ENCODE measurements at regions not wholly inside any gene's neighbourhood (a gene's known extent, or its start where the extent isn't known, plus 50 kb on each side); places are given as distances from the start of the nearest gene placed in this dataset.

- TF ChIP-seq CTCF (IDR thresholded peaks at IDR 0.05) (no peak), POLR2A (IDR thresholded peaks at IDR 0.05) (no peak)
- Histone ChIP-seq H3K27ac (no peak overlapping the region), H3K4me3 (no peak overlapping the region), H3K27me3 (no peaks in the 10 kb centered on the region), H3K9me3 (no peaks in the 10 kb centered on the region), H3K4me1 (no peaks in the 10 kb centered on the region), H3K36me3 (no peaks in the 10 kb centered on the region)
- intact Hi-C loops (cut with DNase I), result no loop called here
- ATAC-seq (no peak), DNase-seq (no peak)
- 23 to 41% (median 34%) methylated on average over 2 of the region's 2 CpGs for WGBS, 4 donors
Observed at GRCh38 chr3:86547692-86548091, 443.3 kb downstream of the VGLL3 start.

GRCh38 chr3:86537171-86537570 is 453.8 kb downstream of the VGLL3 start:
- WGBS, 4 donors, result 62 to 66% (median 64%) methylated on average over 5 of the region's 5 CpGs
- H3K4me1 ChIP-seq, result no peaks in the 10 kb centered on the region
- no peak for DNase-seq
- H3K27ac ChIP-seq, result no peak overlapping the region
- intact Hi-C loops (cut with DNase I), result no loop called here
- no peak for ATAC-seq
- TF ChIP-seq POLR2A (IDR thresholded peaks at IDR 0.05) (no peak), CTCF (IDR thresholded peaks at IDR 0.05) (no peak)
- H3K4me3 ChIP-seq, result no peak overlapping the region
- H3K27me3 ChIP-seq, result no peaks in the 10 kb centered on the region
- peaks cover 0 to 28% (median 4%) of the 10 kb centered on the region in 12 donors for H3K9me3 ChIP-seq
- no peaks in the 10 kb centered on the region for H3K36me3 ChIP-seq

GRCh38 chr3:86519819-86520218 is 471.1 kb downstream of the VGLL3 start:
- Histone ChIP-seq H3K4me1 (no peaks in the 10 kb centered on the region), H3K4me3 (no peak overlapping the region), H3K36me3 (no peaks in the 10 kb centered on the region), H3K27ac (no peak overlapping the region), H3K9me3 (no peaks in the 10 kb centered on the region), H3K27me3 (no peaks in the 10 kb centered on the region)
- intact Hi-C loops (cut with DNase I), result no loop called here
- ATAC-seq, result no peak
- no peak for TF ChIP-seq POLR2A (IDR thresholded peaks at IDR 0.05)
- no peak for TF ChIP-seq CTCF (IDR thresholded peaks at IDR 0.05)
- DNase-seq, result no peak
- 72 to 77% (median 75%) methylated on average over 1 of the region's 1 CpG for WGBS, 4 donors

GRCh38 chr3:86481636-86482035 is 509.3 kb downstream of the VGLL3 start:
- no peak for DNase-seq
- H3K4me3 ChIP-seq, result no peak overlapping the region
- ATAC-seq, result no peak
- no peaks in the 10 kb centered on the region for H3K4me1 ChIP-seq
- peaks cover 0 to 15% (median 0%) of the 10 kb centered on the region in 12 donors for H3K9me3 ChIP-seq
- H3K27me3 ChIP-seq, result no peaks in the 10 kb centered on the region
- no peak overlapping the region for H3K27ac ChIP-seq
- no peaks in the 10 kb centered on the region for H3K36me3 ChIP-seq
- no peak for TF ChIP-seq CTCF (IDR thresholded peaks at IDR 0.05)
- no peak for TF ChIP-seq POLR2A (IDR thresholded peaks at IDR 0.05)
- intact Hi-C loops (cut with DNase I), result no loop called here
- 35 to 92% (median 67%) methylated on average over 1 of the region's 1 CpG for whole genome bisulfite sequencing, 4 donors

Measured in heart left ventricle (tissue), 16 donors.